WTC11 (cell line): ENCODE measurements at regions not wholly inside any gene's neighbourhood (a gene's known extent, or its start where the extent isn't known, plus 50 kb on each side); places are given as distances from the start of the nearest gene placed in this dataset.
A peak's percentile ranks its signal among the peaks of the same experiment; 100 is the strongest.

Experiments used
- ATAC-seq: fragments of 200-7000 bp; cut with Tn5 transposase; 2 replicates; pipeline ENCODE4 v1.10.0; 2021; ENCODE audit warnings: mild to moderate bottlenecking, moderate library complexity
- CTCF ChIA-PET: fragments of 300-600 bp; sonication (Branson Sonifier 250); formaldehyde crosslinking; loops from one replicate; lab custom pipeline; 2021; ENCODE audit warnings: antibody characterized with exemption; lab: Charles Lee
- POLR2A ChIA-PET: fragments of 350-600 bp; sonication (Branson Sonifier 250); formaldehyde crosslinking; loops from one replicate; lab custom pipeline; 2021; ENCODE audit warnings: antibody characterized with exemption; lab: Charles Lee
- DNase-seq: peaks from one replicate; pipeline ENCODE4 v3.0.0; 2021; ENCODE audit warnings: low spot score
- H3K27ac Mint-ChIP-seq: 2 replicates; pipeline ENCODE4 v1.8.0; 2021; ENCODE audit warnings: mixed read lengths
- H3K27me3 Mint-ChIP-seq: 2 replicates; pipeline ENCODE4 v1.8.0; 2021; ENCODE audit warnings: low read depth, mild to moderate bottlenecking, moderate library complexity, mixed read lengths
- H3K36me3 Mint-ChIP-seq: 2 replicates; pipeline ENCODE4 v1.8.0; 2021; ENCODE audit warnings: mixed read lengths
- H3K4me1 Mint-ChIP-seq: 2 replicates; pipeline ENCODE4 v1.8.0; 2022; ENCODE audit warnings: mixed read lengths
- H3K4me3 Mint-ChIP-seq: 2 replicates; pipeline ENCODE4 v1.8.0; 2021; ENCODE audit warnings: mild to moderate bottlenecking, moderate library complexity, mixed read lengths
- H3K9me3 Mint-ChIP-seq: 2 replicates; pipeline ENCODE4 v1.8.0; 2021; ENCODE audit warnings: mixed read lengths
- ARID4B ChIP-seq: sonication (generic); formaldehyde crosslinking; IDR thresholded peaks from 2 replicates; pipeline ENCODE4 v1.8.0; 2023; ENCODE audit warnings: missing genetic modification reagents, mild to moderate bottlenecking, borderline replicate concordance
- ATF6 ChIP-seq: sonication (generic); formaldehyde crosslinking; IDR thresholded peaks from 2 replicates; pipeline ENCODE4 v1.8.1; 2023; ENCODE audit warnings: mild to moderate bottlenecking, missing genetic modification reagents
- CREB1 ChIP-seq: sonication (generic); formaldehyde crosslinking; IDR thresholded peaks from 2 replicates; pipeline ENCODE4 v1.8.0; 2023; ENCODE audit warnings: mild to moderate bottlenecking, missing genetic modification reagents
- CTCF ChIP-seq: fragments of 200-600 bp; IDR thresholded peaks from 2 replicates; pipeline ENCODE4 v1.8.0; 2022; ENCODE audit warnings: antibody characterized with exemption
- E2F1 ChIP-seq: sonication (generic); formaldehyde crosslinking; IDR thresholded peaks from 2 replicates; pipeline ENCODE4 v1.8.0; 2022; ENCODE audit warnings: mild to moderate bottlenecking, missing genetic modification reagents
- EMX1 ChIP-seq: fragments of 250-450 bp; sonication (Bioruptor Pico); IDR thresholded peaks from 2 replicates; pipeline ENCODE4 v1.8.0; 2021; ENCODE audit warnings: mild to moderate bottlenecking
- FOXP1 ChIP-seq: sonication (generic); formaldehyde crosslinking; IDR thresholded peaks from 2 replicates; pipeline ENCODE4 v1.8.0; 2022; ENCODE audit warnings: missing genetic modification reagents, mild to moderate bottlenecking, moderate library complexity, borderline replicate concordance
- GABPB1 ChIP-seq: sonication (generic); formaldehyde crosslinking; IDR thresholded peaks from 2 replicates; pipeline ENCODE4 v1.8.1; 2023; ENCODE audit warnings: mild to moderate bottlenecking, missing genetic modification reagents
- HMGXB4 ChIP-seq: sonication (generic); formaldehyde crosslinking; IDR thresholded peaks from 2 replicates; pipeline ENCODE4 v1.8.1; 2023; ENCODE audit warnings: mild to moderate bottlenecking, moderate library complexity, missing genetic modification reagents
- MXD4 ChIP-seq: fragments of 250-450 bp; sonication (Bioruptor Pico); IDR thresholded peaks from 2 replicates; pipeline ENCODE4 v1.8.0; 2021; ENCODE audit warnings: mild to moderate bottlenecking, moderate library complexity, borderline replicate concordance
- NR3C1 ChIP-seq: sonication (generic); formaldehyde crosslinking; conservative IDR thresholded peaks from 2 replicates; pipeline ENCODE4 v1.8.1; 2023; ENCODE audit warnings: low read depth, mild to moderate bottlenecking, missing genetic modification reagents
- PREB ChIP-seq: sonication (generic); formaldehyde crosslinking; IDR thresholded peaks from 2 replicates; pipeline ENCODE4 v1.8.1; 2022; ENCODE audit warnings: mild to moderate bottlenecking, missing genetic modification reagents, moderate library complexity, borderline replicate concordance
- TEAD4 ChIP-seq: sonication (generic); formaldehyde crosslinking; IDR thresholded peaks from 2 replicates; pipeline ENCODE4 v1.8.0; 2022; ENCODE audit warnings: mild to moderate bottlenecking, missing genetic modification reagents

- TF ChIP-seq HMGXB4 (CRISPR knock-in tag) (no peak), EMX1 (CRISPR knock-in tag) (no peak)
- TF ChIP-seq, all 79 proteins: peak for 0
Observed at GRCh38 chr3:16040991-16041390, 133.5 kb upstream of the GALNT15 start (continued).

- H3K4me1 Mint-ChIP-seq, result no peaks in the 10 kb centered on the region
- TF ChIP-seq CTCF (peak; percentile 67), GABPB1 (CRISPR knock-in tag) (peak; percentile 52; the same call in 1 of the 2 replicates), E2F1 (no peak)
- TF ChIP-seq, all 79 proteins: peak for 2
- ChIA-PET CTCF (interaction anchor here (0.8 to 4.8 kb wide), 8 partner anchors 11 to 522 kb away, joined by 3 to 64 read pairs (median 6); no protein-coding TSS in a partner anchor), POLR2A (no interaction called here)
- no peak overlapping the region for H3K4me3 Mint-ChIP-seq
- DNase-seq, result peak; percentile 18
- H3K27ac Mint-ChIP-seq, result no peak overlapping the region
- ATAC-seq, result peak; percentile 97
- no peaks in the 10 kb centered on the region for H3K27me3 Mint-ChIP-seq
- no peaks in the 10 kb centered on the region for H3K36me3 Mint-ChIP-seq
- H3K9me3 Mint-ChIP-seq, result no peaks in the 10 kb centered on the region
Observed at GRCh38 chr3:16048435-16049318, 125.8 kb upstream of the GALNT15 start.

- Mint-ChIP-seq H3K4me3 (no peak overlapping the region), H3K9me3 (no peaks in the 10 kb centered on the region), H3K27ac (no peak overlapping the region), H3K4me1 (peaks cover 4% of the 10 kb centered on the region), H3K36me3 (no peaks in the 10 kb centered on the region), H3K27me3 (no peaks in the 10 kb centered on the region)
- ChIA-PET CTCF (interaction anchor here (0.5 to 4.8 kb wide), 11 partner anchors 17 to 254 kb away, joined by 3 to 64 read pairs (median 5); no protein-coding TSS in a partner anchor), POLR2A (no interaction called here)
- no peak for DNase-seq
- TF ChIP-seq ATF6, result no peak
- no peak for TF ChIP-seq MXD4
- TF ChIP-seq CREB1 (CRISPR knock-in tag), result no peak
- no peak for ATAC-seq
Observed at GRCh38 chr3:16050641-16051467, 123.6 kb upstream of the GALNT15 start.

- POLR2A ChIA-PET, result no interaction called here
- no peaks in the 10 kb centered on the region for H3K27me3 Mint-ChIP-seq
- no peak for TF ChIP-seq TEAD4
- no peak for TF ChIP-seq FOXP1 (CRISPR knock-in tag)
- no peak for TF ChIP-seq PREB (CRISPR knock-in tag)
- no peak for TF ChIP-seq ARID4B (CRISPR knock-in tag)
- TF ChIP-seq NR3C1 (CRISPR knock-in tag), result no peak
Observed at GRCh38 chr3:16051691-16052090, 122.8 kb upstream of the GALNT15 start.

More at GRCh38 chr3:16051691-16052090, 122.8 kb upstream of the GALNT15 start:
- Mint-ChIP-seq H3K9me3 (no peaks in the 10 kb centered on the region), H3K36me3 (no peaks in the 10 kb centered on the region), H3K27ac (no peak overlapping the region), H3K4me3 (no peak overlapping the region), H3K4me1 (peaks cover 4% of the 10 kb centered on the region)
- CTCF ChIA-PET, result interaction anchor here (1.0 to 4.8 kb wide), 6 partner anchors 17 to 196 kb away, joined by 4 to 64 read pairs (median 5); no protein-coding TSS in a partner anchor
- ATAC-seq, result no peak
- DNase-seq, result no peak
